HG03342 (cell line): ENCODE measurements at regions not wholly inside any gene's neighbourhood (a gene's known extent, or its start where the extent isn't known, plus 50 kb on each side); places are given as distances from the start of the nearest gene placed in this dataset.
"Not testable (repeated sequence)": the region's sequence is repeated elsewhere in the genome, so short reads cannot be mapped to it uniquely, and the experiment has no call there.

Source experiments
- ATAC-seq: cut with Tn5 transposase; IDR thresholded peaks from one replicate; pipeline ENCODE4 v1.9.1; 2021; ENCODE audit warnings: mild to moderate bottlenecking, moderate library complexity; ENCODE audit not compliant: unreplicated experiment

DNA sequence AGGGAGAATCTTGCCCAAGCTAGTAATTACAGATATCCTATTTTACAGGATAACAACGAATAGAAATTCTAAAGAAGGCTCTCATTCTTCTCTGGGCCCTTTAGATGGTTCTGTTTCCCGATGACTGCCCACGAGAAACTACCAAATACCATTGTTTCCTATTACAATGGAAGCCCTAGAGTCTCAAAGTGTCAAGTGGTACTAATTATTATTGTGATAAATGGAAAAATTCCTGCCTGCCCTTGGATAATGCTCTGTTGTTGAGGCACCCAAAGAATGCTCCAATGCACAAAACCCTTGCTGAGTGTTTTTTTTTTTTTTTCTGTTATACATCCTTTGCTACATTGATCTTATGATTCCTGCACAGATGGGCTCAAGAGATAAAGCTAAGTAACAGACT, 504.5 kb downstream of the XPNPEP1 start:
- ATAC-seq = no peak

DNA sequence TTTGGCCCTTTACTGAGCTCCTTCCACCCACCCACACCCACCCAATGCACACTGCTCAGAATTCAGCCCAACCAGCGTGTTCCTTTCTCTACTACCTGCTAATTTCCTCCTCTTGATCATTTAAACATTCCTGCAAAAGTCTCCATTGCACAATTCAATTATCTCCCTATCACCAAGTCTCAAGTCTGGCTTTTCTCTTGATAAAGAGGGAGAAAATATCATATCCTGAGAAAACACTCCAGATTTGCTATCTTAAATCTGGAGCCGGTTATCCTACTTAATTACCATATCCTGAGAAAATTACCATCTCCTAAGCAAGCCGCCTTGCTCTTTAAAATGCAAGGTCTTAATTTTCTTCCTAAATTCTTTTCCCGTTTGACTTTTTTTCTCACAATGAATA, 505.5 kb downstream of the XPNPEP1 start:
- ATAC-seq = no peak

DNA sequence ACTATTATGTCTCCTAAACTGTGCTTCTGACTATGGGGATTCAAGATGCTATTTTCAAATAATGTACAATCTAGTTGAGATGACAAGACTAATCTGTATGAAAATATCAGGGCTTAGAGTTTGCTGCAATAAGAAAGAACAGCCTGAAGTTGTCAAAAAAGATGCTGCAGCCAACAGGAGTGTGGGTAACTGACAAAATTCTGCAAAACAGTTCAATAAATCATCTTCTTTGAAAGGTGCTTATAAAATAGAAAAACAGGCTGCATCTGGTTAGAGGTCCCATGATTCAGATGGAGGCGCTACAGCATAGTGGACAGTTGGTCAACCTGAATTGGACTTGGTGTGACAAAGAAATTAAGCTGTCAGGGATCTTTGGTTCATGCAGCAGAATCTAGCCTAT, 511.0 kb downstream of the XPNPEP1 start:
- ATAC-seq = no peak

DNA sequence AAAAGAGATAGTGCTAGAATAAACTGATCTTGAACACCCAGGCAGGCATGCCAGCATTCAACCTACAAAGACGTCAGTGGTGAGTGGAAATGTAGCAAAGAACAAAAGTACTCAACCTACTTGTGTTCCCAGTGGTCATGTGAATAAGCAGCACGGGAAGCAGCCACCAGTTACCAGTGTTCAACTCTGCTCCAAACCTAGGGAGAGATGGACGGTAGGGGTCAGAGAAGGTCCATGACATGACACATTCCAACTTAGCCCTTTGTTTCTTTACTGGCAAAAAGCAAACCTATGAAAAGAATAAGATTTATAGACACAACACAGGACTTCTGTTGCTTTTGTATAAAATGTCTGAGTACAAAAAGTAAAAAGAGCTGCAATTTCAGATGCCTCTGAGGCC, 511.4 kb downstream of the XPNPEP1 start:
- ATAC-seq = no peak

DNA sequence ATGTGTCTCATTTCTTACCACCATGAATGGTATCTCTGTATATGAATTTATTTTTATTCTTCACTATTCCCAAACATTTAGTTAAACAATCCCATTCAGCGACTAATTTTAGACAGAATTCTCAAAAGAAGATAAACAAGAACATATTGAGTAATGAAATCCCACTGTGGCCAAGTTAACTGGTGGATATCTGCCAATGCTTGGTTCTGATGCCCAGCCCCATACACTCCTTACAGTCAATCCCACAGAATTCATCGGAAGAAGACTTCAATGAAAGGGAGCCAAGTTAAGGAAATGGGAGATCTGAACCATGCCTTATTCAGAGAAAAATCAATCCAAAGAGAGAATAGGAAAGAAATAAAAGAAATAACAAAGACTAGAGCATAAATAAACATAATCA, 518.0 kb downstream of the XPNPEP1 start:
- no peak for ATAC-seq

DNA sequence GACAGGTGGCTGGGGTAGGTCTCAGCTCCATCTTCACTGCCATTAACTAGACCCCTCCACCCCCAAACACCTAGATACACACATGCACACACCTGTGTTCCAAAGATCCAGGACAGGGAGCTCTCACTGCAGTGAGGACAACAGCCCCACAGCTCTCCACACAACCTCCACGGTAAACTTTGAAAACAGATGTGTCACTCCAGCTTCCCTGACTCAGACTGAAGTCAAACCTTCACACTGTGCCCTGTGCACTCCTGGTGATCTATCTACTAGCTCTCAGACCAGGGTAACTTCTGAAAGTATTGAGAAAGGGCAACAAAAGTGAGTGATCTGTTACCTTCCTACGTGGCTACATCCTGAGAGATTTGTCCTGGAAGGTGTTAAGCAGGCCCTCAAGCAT, 519.8 kb downstream of the XPNPEP1 start:
- no peak for ATAC-seq

DNA sequence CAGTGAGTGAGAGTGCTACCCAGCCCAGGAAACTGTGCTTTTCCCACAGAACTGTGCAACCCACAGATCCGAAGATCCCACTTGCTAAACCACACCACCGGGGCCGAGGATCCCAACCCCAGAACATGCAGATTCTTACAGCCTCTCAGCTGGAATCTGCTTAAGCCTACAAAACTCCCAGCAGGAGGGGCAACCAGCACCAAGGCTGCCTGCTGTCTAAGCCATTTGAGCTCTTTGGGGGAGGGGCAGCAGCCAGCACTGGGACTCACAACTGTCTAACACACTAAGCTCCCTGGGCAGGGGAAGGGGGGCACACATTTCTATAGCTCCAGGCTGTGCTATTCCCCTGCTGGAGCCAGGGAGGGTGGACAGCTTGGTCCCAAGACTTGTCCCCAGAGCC, 529.9 kb downstream of the XPNPEP1 start:
- no peak for ATAC-seq

DNA sequence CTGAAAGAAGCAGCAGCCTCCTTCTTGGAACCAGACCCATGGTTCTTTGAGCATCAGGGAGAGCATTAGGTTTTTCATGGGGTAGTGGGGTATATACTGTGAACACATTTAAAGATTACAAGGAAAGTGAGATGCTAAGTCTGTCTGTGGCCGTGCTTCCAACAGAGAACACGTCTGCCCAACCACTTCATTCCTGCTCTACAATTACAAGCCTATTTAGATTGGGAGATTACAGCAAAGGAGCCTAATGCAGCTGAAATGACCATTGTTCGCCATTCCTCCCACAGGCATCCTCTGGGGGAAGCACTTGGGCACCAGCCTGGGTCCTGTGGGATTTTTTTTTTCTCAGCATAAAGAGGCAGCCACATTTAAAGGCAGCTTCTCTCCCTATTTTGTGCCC, 536.4 kb downstream of the XPNPEP1 start:
- no peak for ATAC-seq

DNA sequence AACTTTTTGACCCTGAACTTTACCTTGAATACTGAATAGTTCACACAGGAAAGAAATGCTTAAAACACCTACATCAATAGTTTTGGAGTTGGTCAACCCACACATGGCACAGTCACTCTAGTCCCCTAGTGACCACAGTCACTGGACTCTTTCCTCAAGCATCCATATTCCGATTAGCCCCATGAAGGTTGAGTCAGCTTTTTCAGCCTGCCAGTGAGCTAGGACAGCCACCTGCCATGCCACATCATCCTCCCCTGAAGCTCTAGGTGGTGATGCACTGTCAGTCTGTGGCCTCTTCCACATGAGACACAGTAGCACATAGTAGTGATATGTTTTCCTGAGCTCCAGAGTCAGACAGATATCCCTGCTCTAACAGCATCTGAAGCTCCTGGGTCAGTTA, 537.2 kb downstream of the XPNPEP1 start:
- ATAC-seq = no peak

DNA sequence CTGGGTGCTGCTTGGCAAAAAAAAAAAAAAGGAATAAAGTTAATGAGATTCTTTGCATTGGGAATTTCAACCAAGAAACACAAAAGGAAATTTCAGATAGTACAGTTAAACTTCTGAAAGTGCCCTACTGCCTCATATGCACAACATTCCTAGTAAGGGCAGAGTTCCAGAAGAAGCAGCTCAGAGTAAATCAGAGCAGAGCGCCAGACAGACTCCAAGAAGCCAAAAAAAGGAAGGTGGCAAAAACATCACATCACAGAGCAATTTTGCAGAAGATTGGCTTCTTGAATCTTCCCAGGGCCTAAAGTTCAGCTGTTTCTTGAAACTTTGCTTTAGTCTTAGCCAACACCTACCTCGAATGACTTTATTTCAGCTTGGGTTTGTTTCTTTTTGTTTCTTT, 544.1 kb downstream of the XPNPEP1 start:
- ATAC-seq = no peak

DNA sequence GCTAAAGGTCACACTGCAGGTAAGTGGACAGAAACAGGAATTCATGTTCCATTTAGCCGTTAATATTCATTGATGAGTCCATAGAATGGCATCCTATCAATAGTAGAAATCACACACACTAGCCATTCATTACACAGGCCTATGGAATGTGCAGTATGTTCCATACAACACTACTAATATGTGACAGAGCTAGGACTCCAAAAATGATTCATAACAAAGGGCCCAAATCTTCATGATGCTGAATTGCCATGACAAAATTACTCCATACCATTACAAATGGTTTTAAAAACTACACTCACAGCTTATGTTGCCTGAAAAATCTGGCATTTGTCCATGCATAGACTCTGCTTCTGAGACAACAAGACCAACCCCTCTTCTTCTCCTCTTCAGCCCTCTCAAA, 549.1 kb downstream of the XPNPEP1 start:
- no peak for ATAC-seq

DNA sequence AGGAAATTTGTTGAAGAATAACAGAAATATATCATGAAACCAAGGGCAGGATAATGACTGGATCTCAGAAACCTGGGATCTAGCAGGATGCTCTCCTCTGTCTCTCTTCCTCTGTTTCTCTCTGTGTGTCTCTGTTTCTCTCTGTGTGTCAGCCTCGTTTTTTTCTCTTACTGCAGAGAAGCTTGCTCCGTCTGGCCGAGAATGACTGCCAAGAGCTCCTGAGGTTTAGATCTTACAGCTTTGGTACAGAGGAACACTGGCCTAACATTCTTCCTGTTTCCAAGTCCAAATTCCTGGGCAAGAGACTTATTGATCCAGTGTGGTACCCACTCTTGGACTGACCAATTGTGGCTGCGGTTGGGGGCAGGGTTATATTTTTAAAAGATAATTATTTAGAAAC, 564.0 kb downstream of the XPNPEP1 start:
- ATAC-seq = no peak

DNA sequence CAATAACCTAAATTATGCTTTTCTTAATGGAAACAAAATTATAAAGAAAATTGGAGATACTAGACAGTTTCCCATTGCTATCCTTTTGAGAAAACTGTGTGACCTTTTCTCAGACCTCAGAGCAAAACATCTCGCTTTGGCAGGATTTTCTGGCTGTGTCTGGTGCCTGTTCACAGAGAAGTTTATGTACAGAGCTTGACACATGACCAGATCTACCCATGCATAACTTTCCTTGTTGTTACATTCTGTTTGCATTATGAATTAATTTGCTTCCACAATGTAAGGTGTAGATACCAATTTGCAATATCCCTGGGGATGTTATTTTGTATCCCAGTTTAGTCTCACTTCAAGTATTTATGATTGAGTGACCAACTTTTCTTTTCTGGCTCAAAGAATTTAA, 565.0 kb downstream of the XPNPEP1 start:
- ATAC-seq = no peak

DNA sequence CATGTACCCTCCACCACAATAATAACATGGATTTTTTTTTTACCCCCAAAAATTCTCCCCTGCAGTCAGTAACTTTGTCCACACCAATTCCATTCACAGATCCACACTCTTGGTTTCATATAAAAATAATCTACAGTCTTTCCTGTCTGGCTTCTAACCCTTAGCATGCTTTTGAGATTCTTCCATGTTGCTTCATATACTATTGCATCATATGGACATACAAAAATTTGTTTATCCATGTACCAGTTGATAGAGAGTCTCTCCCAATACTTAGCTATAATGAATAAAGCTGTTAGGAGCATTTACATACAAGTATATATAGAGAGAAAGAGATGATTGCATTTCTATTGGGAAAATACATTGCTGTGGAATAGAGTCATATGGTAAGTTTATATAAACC, 575.0 kb downstream of the XPNPEP1 start:
- no peak for ATAC-seq

DNA sequence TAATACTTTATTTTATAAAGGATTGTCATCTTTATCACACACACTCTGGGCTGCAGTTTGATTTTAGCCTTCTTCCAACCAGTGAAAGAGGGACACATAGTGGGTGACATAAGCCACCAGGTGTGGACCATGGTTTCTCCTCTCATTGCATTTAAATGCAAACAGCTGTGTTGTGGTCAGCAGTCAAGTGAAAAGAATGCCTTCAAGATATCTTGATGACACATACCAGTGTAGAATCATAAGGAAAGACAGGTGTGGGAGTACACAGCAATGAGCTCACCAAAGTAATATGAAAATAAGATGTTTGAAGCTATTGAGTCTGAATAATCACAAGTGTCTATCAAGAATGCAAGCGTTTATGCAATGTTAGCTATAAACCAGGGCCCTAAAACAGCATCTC, 580.0 kb downstream of the XPNPEP1 start:
- no peak for ATAC-seq

DNA sequence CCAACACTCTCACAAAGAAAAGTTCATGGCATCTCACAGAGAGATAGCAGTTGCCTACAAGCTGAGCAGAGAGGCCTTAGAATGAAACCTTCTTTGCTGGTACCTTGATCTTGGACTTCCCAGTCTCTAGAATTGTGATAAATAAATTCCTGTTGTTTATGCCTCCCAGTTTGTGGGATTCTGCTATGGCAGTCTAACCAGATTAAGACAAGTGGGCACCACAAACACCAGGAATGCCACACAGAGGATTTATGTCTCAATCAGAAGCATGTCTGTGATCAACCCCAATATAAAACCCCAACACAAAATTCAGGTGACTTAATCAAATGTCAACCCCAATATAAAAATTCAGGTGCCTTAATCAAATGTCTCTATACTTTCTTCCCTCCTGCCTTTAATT, 581.3 kb downstream of the XPNPEP1 start:
- ATAC-seq = no peak

DNA sequence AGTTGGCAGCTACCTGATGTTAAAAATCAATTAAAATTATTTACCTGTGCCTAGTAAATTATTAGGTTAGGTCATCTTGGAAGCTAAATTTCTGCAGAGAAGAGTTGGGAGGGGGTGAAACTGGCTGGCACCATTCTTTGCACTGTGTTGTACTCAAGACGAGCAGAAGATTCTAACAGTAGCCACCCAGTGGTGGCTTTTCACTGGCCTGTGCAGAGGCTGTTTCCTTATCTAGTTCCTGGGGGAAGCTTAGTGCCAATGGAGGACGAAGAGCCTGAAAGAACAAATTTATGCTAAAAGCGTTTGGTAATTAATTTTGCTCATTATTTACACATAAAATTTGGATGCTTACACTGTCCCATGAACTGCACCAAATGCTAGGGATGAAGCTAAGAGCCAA, 595.3 kb downstream of the XPNPEP1 start:
- ATAC-seq = no peak

DNA sequence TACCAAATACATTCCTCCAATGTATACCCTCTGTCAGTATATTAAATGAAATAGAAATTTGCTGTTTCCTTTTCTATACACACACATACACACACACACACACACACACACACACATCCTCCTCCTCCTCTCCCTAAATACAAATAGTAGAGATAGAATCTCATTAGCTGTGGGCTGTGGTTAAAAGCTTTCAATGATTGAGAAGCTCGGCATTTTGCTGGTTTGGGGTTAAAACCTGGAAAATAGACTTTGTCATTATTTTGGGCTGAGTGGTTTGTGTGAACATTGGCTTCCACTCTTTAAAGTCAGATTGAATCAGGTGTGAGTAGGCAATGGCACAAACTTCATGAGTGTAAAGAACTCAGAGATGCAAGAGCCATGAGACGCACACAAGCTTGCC, 596.0 kb downstream of the XPNPEP1 start:
- no peak for ATAC-seq

DNA sequence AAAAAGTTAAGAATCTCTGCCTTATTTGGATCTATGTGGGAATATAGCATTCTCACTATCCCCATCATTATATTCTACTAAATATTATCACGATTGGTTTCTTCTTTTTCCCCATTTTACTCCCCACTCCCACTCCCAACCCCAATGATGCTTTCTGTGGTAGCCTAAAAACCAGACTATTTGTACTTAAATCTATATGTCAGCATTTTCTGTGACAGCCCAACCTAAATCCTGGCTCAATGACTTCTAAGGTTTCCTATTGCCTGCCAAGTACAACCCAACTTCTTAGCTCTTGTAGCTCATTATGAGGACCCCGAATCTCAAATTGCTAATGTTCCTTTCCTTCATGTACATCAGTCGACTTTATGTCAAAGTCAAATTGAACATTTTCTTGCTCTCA, 598.6 kb downstream of the XPNPEP1 start:
- no peak for ATAC-seq

DNA sequence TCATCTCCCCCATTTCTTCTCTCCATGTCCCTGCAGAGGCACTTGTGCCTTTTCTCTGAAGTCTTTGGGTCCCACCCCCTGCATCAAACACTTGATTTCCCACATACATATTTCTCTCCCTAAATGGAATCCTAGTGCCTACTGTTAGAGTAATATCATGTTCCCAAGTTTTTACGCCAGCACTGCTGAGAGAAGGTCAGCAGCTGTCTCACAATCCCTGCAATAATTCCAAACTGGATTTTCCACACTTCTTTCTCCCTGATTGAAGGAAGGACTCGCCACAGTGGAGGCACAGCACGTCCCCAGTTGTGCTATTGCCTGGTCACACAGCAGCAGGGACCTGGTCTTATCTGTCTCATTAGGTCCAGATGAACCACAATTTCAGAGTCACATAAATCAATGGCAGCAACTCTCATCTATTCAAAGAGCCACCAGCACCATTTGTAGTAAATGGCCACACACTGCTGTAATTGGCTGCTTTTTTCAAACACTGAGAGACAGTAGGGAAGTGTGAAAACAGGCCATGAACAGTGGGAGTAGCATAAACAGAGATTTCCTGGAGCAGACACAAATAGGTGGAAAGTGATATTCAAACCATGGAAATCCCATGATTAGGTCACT, 605.5 kb downstream of the XPNPEP1 start:
- no peak for ATAC-seq

DNA sequence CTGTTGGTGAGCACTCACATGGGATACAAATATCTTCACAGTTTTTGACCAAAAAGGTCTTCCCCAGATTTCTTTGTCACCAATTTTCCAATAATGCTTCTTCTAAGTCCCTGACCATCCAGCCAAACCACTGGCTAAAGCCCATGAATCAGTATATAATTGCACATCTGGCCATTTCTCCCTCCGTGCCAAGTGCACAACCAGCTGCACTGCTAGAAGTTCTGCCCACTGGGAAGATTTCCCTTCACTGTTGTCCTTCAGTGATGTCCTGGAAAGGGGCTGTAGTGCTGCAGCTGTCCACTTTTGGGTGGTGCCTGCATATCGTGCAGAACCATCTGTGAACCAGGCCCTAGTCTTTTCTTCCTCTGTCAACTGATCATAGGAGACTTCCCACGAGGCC, 609.3 kb downstream of the XPNPEP1 start:
- not testable (repeated sequence) for ATAC-seq

DNA sequence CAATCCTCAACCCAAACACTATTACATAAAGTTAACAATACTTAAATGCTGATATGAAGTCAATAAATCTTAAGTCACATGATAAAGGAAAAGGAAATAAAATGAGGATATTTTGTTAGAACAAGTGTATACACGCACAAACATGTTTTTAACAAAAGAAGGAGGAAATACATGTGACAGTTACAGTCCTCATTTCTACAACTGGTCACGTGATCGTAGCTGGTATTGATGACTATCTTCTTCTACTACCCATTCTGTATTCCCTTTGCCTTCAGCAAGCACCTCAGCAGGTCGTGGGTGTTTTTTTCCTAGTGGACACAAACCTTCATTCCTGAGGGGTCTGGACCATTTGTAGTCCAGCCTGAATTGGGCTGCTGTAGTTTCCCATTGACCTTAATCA, 610.8 kb downstream of the XPNPEP1 start:
- not testable (repeated sequence) for ATAC-seq

DNA sequence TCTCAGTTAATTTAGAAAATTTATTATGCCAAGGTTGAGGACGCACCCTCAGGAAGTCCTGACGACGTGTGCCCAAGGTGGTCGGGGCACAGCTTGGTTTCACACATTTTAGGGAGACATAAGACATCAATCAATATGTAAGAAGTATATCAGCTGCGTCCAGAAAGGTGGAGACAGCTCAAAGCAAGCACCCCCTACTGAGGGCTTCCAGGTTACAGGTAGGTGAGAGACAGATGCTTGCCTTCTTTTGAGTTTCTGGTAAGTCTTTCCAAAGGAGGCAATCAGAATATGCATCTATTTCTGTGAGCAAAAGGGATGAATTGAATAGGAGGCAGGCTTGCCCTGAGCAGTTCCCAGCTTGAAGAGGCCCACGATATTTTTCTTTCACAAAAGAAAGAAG, 614.3 kb downstream of the XPNPEP1 start:
- no peak for ATAC-seq

DNA sequence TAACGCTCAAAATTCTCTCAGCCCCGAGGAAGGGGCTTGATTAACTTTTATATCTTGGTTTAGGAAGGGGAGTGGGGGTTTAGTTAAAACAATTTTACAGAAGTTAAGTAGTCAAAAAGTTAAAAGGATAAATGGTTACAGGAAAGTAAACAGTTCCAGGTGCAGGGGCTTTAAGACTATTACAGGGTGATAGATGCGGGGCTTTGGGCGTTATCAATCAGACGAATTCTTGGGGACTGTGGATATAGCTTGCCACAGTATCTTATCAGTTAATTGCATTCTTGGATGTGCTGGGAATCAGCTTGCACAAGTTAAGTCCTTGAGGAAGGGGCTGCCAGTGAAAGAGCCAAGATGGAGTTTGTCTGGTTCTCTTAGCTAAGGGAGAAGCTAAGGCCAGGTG, 616.2 kb downstream of the XPNPEP1 start:
- not testable (repeated sequence) for ATAC-seq
